ENCODE measurements at regions not wholly inside any gene's neighbourhood (a gene's known extent, or its start where the extent isn't known, plus 50 kb on each side); places are given as distances from the start of the nearest gene placed in this dataset.

DNA sequence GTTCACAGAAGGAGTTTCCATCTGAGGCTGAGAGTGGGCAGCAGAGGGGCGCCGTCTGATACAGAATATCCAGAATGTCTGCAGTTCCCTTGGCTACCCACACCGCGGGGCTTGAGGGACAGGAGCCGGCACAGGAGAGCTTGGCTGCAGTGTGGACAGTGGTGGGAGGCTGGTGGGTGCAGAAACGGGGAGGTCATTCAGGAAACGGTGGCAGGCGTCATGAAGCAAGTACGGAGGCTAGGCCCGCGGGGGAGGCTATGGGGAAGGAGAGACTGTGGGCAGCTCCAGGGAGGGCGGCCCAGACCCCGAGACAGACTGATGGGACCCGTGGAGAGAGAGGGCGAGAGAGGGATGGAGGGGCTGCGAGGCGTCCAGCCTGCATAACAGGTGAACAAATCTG, 55.2 kb upstream of the UQCRFS1 start:
- H3K4me3 Mint-ChIP-seq, result no peak overlapping the region
- WGBS (ENCODE audit: insufficient coverage), result 87% methylated on average over 17 of the region's 17 CpGs
- Histone ChIP-seq H3K9ac (ENCODE audit: low read length) (no peak overlapping the region), H3K9me3 (ENCODE audit: control extremely low read depth in 1 of 3, control insufficient read depth in 2 of 3, insufficient read depth in 1 of 3, low read length in 2 of 3) (peaks cover 0 to 25% (median 4%) of the 10 kb centered on the region in 3 donors), H3K79me2 (ENCODE audit: control insufficient read depth, insufficient read depth, low read length) (no peaks in the 10 kb centered on the region), H4K20me1 (ENCODE audit: control insufficient read depth, insufficient read depth, low read length, poor library complexity, severe bottlenecking) (no peaks in the 10 kb centered on the region), H3K4me1 (ENCODE audit: control insufficient read depth in 2 of 2, insufficient read depth in 2 of 2, low read length in 2 of 2) (no peaks in the 10 kb centered on the region), H3K27me3 (replicated peaks in 1 of 4; ENCODE audit: control extremely low read depth in 1 of 4, control insufficient read depth in 3 of 4, insufficient read depth in 4 of 4, low read length in 3 of 4) (peaks cover 0 to 3% (median 0%) of the 10 kb centered on the region in 4 experiments), H3K36me3 (replicated peaks in 1 of 2; ENCODE audit: control extremely low read depth in 1 of 2, control insufficient read depth in 1 of 2, extremely low read depth in 1 of 2, insufficient read depth in 2 of 2, low read length in 1 of 2) (no peaks in the 10 kb centered on the region), H3K4me3 (ENCODE audit: control extremely low read depth in 1 of 5, extremely low read depth in 1 of 5, insufficient read depth in 1 of 5, low read depth in 2 of 5, low read length in 4 of 5) (no peak overlapping the region), H2AFZ (ENCODE audit: insufficient read depth, low read depth, low read length, poor library complexity, severe bottlenecking) (no peak overlapping the region), H3K27ac (ENCODE audit: low read length in 2 of 2) (no peak overlapping the region), H3K4me2 (replicated peaks; ENCODE audit: low read depth, low read length, poor library complexity, severe bottlenecking) (no peak overlapping the region)
- ATAC-seq (ENCODE audit: low read depth) (no peak), DNase-seq (no peak)
- no peaks in the 10 kb centered on the region for H3K9me3 Mint-ChIP-seq (ENCODE audit: insufficient read depth)
- ChIA-PET CTCF (no interaction called here), POLR2A (no interaction called here)
- no peaks in the 10 kb centered on the region for H3K4me1 Mint-ChIP-seq
- TF ChIP-seq, protein P1, sequence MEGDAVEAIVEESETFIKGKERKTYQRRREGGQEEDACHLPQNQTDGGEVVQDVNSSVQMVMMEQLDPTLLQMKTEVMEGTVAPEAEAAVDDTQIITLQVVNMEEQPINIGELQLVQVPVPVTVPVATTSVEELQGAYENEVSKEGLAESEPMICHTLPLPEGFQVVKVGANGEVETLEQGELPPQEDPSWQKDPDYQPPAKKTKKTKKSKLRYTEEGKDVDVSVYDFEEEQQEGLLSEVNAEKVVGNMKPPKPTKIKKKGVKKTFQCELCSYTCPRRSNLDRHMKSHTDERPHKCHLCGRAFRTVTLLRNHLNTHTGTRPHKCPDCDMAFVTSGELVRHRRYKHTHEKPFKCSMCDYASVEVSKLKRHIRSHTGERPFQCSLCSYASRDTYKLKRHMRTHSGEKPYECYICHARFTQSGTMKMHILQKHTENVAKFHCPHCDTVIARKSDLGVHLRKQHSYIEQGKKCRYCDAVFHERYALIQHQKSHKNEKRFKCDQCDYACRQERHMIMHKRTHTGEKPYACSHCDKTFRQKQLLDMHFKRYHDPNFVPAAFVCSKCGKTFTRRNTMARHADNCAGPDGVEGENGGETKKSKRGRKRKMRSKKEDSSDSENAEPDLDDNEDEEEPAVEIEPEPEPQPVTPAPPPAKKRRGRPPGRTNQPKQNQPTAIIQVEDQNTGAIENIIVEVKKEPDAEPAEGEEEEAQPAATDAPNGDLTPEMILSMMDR (IDR thresholded peaks at IDR 0.05), result no peak
- no peak for TF ChIP-seq EZH2 (IDR thresholded peaks at IDR 0.05; ENCODE audit: borderline replicate concordance, insufficient read depth, low read depth, low read length, poor library complexity, severe bottlenecking)
- peaks cover 18% of the 10 kb centered on the region for H3K27me3 Mint-ChIP-seq
- intact Hi-C loops (cut with micrococcal nuclease), result loop anchor here (10.0 kb wide), 1 partner anchor 533 kb away; no protein-coding TSS in a partner anchor
- no peak overlapping the region for H3K27ac Mint-ChIP-seq

DNA sequence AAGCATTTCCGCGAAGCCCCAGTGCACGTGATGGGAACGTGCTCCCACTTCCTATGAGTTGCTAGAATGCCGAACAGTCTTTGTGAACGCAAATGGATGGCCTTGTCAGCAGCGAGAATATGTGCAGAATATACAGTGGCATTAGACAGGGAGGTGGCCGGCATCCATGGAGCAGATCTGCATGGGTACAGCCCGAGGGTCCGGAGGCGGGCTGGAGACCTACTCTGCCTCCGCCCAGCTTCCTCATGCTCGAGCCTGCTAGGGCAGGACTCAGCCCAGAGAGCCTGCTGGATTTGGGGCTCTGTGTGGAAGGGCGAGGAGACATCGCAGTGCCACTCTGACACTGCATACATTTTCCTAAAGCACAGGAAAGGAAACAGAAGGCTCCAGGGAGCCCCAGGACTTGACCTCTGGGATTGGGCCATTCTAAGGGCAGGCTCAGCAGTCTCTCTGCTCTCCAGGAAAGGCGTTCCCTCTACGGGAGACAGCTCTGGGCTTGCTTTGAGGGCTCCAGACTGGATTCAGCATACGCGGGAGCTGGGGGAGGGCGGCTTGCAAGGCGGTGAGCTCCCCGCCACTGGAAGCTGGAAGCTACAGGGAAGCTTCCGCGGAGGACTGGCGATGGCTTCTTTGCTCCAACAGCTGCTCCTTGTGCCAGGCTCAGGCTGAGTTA, 55.9 kb upstream of the UQCRFS1 start:
- H3K9me3 Mint-ChIP-seq (ENCODE audit: insufficient read depth), result no peaks in the 10 kb centered on the region
- no peak for DNase-seq
- Histone ChIP-seq H3K79me2 (ENCODE audit: control insufficient read depth, insufficient read depth, low read length) (no peaks in the 10 kb centered on the region), H3K9me3 (ENCODE audit: control extremely low read depth in 1 of 3, control insufficient read depth in 2 of 3, insufficient read depth in 1 of 3, low read length in 2 of 3) (peaks cover 0 to 25% (median 4%) of the 10 kb centered on the region in 3 donors), H3K9ac (ENCODE audit: low read length) (no peak overlapping the region), H4K20me1 (ENCODE audit: control insufficient read depth, insufficient read depth, low read length, poor library complexity, severe bottlenecking) (no peaks in the 10 kb centered on the region), H3K27me3 (replicated peaks in 1 of 4; ENCODE audit: control extremely low read depth in 1 of 4, control insufficient read depth in 3 of 4, insufficient read depth in 4 of 4, low read length in 3 of 4) (no peaks in the 10 kb centered on the region), H3K36me3 (replicated peaks in 1 of 2; ENCODE audit: control extremely low read depth in 1 of 2, control insufficient read depth in 1 of 2, extremely low read depth in 1 of 2, insufficient read depth in 2 of 2, low read length in 1 of 2) (no peaks in the 10 kb centered on the region), H3K4me3 (ENCODE audit: control extremely low read depth in 1 of 5, extremely low read depth in 1 of 5, insufficient read depth in 1 of 5, low read depth in 2 of 5, low read length in 4 of 5) (no peak overlapping the region), H2AFZ (ENCODE audit: insufficient read depth, low read depth, low read length, poor library complexity, severe bottlenecking) (no peak overlapping the region), H3K4me2 (replicated peaks; ENCODE audit: low read depth, low read length, poor library complexity, severe bottlenecking) (no peak overlapping the region), H3K4me1 (ENCODE audit: control insufficient read depth in 2 of 2, insufficient read depth in 2 of 2, low read length in 2 of 2) (no peaks in the 10 kb centered on the region), H3K27ac (ENCODE audit: low read length in 2 of 2) (no peak overlapping the region)
- ChIA-PET CTCF (no interaction called here), POLR2A (no interaction called here)
- 61% methylated on average over 24 of the region's 25 CpGs for WGBS (ENCODE audit: insufficient coverage)
- intact Hi-C loops (cut with micrococcal nuclease), result loop anchor here (10.0 kb wide), 1 partner anchor 534 kb away; no protein-coding TSS in a partner anchor
- ATAC-seq (ENCODE audit: low read depth), result no peak
- no peak overlapping the region for H3K4me3 Mint-ChIP-seq
- TF ChIP-seq EZH2 (IDR thresholded peaks at IDR 0.05; ENCODE audit: borderline replicate concordance, insufficient read depth, low read depth, low read length, poor library complexity, severe bottlenecking), result no peak
- TF ChIP-seq, protein P1 (IDR thresholded peaks at IDR 0.05), result no peak
- H3K27me3 Mint-ChIP-seq, result peaks cover 15% of the 10 kb centered on the region
- H3K4me1 Mint-ChIP-seq, result no peaks in the 10 kb centered on the region
- H3K27ac Mint-ChIP-seq, result no peak overlapping the region
